ENCODE measurements at regions not wholly inside any gene's neighbourhood (a gene's known extent, or its start where the extent isn't known, plus 50 kb on each side); places are given as distances from the start of the nearest gene placed in this dataset.
"Not testable (repeated sequence)": the region's sequence is repeated elsewhere in the genome, so short reads cannot be mapped to it uniquely, and the experiment has no call there.

DNA sequence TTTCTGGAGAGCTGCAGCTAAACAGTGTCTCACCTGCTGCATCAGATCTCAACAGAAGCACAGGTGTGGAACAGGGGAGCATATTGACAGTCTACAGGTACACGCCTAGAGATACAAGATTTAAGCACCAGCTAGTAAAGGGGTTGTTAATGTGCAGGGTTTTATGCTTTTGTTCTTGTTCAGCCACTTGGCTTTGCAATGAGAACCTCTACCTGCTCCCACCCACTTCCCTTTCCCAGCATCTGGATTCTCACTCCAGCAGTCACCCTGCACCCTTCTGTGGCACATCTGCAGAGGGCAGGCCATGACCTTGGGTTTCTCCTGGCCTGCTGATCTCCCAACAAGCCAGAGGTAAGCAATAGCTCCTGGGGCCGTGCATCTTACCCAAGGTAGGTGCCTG, 446.6 kb downstream of the BUD13 start:
- no peak for DNase-seq

DNA sequence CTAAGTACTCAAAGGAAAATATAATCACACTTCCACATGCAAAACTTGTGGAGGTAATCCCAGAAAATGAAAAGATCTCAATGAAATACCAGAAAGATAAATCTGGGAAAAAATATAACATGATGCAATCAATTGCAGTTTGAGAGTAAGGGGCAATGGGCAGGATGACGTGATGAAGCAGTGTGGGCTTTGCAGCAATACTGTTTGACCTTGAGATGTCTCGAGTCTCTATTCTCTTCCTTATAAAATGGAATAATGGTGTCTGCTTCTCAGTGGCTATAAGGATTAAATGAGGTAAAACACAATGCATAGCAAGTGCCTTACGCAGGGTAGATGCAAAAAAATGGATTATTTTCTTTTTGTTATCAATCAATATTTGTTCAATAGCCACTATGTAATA, 447.5 kb downstream of the BUD13 start:
- DNase-seq: no peak

DNA sequence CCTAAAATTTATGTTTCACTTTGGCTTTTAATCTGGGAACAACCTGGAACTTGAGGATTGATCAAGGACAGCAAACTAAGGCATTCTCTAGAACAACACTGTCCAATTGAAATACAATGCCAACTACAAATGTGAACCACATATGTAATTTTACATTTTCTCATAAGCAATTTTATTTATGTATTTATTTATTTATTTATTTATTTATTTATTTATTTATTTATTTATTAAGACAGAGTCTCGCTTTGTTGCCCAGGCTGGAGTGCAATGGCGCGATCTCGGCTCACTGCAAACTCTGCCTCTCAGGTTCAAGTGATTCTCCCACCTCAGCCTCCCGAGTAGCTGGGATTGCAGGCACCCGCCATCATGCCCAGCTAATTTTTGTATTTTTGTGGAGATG, 448.7 kb downstream of the BUD13 start:
- not testable (repeated sequence) for DNase-seq

DNA sequence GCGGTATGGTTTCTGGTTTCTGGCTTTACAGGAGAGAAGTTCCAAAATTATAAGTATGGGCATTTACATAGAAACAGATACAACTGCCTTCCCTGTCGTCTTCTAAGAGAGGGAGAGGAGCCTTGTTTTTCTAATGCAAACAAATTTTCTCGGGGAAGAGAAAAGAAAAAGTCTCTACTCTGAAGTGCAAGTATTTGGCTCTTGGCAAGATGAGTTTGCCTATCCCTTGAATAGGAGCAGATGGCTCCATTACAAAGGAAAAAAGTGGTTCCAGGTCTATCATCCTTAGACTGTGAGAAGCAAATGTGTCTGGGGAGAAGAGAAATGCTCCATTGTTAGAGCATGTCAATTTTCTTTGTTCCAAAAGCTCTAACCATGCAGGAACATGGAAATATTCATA, 455.6 kb downstream of the BUD13 start:
- no peak for DNase-seq

DNA sequence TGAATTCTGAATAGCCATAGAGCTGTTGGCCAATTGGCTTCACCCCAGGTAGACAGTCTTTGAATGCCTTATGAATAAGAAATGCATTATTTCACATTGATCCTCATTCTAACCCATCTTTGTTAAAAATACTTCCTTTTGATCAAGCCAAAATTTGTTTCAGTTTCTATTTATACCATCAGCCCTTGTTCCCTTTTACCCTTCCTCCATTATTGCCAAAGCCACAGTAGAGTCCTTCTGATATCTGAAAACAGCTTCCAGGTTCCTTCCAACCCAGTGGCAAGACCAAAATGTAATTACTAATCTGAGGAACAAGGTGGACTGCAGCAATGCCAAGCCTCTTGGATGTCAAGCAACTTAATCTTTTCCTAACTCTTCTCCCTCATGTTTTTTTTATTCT, 458.8 kb downstream of the BUD13 start:
- DNase-seq: no peak

DNA sequence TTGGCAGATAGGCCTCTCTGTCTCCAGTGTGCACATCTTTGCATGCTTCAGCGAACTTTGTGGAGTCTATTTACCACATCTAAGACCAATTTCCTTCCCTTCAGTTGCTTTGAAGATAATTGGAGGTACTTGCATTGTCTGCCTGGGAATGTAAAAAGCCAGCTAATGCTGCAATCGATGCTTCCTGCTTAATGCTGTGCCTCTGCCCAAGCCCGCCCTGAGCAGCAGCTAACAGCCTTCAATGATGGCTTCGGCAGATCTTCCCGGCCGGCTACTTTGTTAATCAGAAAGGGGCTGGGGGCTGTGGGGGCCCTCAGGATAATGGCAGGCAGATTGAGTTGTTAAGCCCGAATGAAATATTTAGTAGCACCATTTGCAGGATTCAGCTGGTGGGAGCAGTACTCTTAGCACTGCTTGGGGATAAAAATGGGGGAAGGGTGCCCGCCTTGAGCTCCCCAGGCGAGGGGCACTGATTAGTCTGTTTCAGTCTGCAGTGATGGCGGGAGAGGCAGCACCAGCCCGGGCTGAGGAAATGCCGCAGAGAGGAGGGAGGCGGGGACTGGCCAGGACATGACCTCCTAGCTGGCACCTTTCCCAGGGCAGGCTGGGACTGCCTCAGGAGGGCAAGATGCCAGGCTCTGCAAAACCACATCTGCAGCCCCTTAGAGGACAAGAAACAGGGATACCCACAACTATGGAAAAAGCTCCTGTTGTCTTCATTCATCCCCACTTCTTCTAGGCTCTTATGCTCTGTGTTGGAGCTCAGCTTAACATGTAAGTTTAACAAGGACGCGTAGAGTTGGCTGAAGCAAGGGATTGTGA, 460.0 kb downstream of the BUD13 start:
- peak; percentile 94 for DNase-seq

DNA sequence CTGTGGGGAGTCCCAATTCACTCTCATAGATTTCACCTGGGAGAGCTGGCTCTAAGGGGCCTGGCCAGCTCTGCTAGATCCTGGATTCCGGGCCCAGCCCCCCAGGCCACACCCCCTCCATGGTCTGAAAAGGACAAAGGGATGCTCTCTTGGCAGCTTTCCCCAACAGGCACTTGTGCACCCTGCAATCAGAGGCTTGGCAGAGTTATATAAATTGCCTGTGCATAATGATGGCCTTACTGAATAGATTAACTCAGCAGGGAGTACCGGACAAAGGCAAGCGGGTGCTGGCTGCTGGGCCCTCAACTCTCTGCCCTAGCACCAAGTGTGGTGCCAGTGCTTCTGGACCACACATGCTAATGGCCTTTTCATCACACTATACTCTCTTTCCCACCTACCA, 461.6 kb downstream of the BUD13 start:
- DNase-seq: no peak

DNA sequence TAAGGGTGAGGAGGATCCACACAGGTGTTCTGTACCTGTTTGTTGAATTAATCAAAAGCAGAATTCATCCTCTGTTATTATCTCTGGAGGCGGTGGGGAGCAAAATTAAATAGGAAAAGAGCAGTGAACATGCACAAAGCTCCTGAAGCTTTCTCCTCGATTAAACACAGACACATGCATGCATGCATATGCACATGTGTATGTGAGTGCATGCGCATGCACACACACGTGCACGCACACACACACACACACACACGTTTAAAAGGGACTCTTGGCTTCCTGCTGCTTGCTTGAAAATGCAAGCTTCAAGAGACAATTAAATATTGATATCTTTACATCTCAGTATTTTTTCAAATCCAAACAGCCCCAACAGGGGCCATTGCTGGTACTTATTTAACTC, 462.1 kb downstream of the BUD13 start:
- DNase-seq: no peak

DNA sequence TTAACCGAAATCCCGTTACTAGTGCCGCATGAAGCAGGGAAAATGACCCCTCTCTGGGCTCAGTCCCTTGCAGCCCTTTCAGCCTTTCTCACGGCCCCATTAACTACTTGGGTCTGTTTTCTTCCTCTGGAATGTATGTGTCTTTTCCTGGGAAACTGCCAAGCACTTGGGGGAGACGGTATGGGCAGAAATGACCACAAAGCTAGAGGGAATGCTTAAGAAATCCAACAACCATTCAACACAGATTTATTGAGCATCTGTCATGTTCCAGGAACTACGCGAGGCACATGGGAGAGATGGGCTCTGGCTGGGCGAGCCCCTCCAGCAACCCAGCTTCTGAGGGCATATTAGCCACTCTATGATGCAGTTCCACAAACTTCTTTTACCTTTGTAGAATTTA, 462.6 kb downstream of the BUD13 start:
- DNase-seq: no peak

DNA sequence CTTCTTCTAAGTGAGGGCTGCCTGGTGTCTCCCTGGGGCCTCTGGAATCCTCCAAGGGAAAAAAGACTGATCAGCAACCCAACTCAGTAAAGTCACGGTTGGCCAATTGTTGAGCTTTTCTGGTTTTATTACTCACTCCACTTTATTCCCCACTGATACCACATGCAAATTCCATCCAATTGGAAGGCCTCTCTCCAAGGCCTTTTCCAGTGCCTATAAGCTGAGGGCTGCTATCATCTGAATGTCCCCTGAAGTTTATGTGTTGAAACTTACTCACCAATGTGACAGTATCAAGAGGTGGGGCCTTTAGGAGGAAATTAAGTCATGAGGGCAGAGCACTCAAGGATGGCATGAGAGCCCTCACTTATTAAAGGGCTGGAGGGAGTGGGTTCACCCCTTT, 463.3 kb downstream of the BUD13 start:
- DNase-seq: no peak

DNA sequence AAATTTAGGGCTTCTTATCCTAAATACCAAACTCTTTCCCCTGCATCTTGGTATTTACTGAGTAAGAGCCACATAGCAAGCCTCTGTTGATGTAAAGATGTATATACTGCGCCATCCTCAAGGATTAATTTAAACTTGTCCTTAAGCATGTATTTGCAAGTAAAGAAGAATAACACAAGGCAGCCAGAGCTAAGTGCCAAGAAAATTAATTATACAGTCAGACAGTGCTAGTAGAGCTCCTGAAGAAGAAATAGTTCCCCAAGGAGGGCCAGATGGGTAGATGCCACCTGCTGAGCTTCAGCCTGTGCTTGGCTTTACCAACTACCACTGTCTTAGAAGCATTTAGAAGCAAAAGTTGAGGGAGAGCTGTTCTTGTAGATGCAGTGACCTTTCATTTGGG, 470.0 kb downstream of the BUD13 start:
- DNase-seq: no peak

DNA sequence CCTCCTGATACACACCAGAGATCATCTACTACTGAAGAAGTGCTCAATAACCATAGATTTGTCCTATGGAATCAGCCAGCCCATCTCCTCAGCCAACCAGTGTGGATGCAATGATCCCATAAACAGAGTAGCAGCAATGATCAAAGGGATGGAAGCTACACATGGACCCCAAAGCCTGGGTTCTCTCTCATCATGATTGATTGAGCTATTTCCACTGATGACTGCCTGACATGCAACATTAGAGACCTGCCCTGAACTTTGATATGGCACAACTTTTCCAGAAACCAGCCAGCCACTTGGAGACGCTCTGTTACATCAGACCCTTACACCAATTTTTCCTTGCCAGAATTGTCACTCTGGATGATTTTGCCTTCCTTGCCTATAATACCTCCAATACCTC, 471.6 kb downstream of the BUD13 start:
- no peak for DNase-seq

DNA sequence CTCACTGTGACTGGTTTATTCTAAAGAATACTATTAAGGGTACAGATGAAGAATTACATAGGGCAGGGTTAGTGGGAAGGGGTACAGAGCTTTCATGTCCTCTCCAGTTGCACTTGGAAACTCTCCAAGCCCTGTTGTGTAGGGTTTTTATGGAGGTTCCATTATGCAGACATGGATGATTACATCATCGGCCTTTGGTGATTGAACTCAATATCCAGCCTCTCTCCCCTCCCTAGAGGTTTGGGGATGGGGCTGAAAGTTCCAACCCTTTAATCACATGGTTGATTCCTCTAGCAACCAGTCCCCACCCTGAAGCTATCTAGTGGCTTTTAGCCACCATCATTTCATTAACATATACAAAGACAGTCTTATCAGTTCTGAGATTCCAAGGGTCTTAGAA, 472.6 kb downstream of the BUD13 start:
- DNase-seq: no peak

DNA sequence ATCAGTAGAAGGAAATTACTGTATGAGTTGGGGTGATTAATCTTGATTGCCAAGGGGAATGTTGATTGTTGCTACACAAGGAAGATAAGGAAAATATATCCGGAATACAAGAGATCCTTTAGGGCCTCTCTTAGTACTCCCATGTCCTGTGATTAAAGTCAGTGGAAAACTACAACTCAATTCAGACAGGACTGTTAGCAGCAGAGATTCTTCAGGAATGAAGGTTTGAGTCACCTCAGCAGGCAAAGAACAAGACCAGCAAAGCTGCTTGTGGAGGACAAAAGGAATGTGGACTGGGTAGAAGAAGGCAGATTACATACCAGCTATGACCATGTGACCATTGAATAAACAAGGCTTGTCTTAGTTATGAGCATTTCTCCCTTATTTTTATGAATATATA, 478.2 kb downstream of the BUD13 start:
- DNase-seq: no peak

DNA sequence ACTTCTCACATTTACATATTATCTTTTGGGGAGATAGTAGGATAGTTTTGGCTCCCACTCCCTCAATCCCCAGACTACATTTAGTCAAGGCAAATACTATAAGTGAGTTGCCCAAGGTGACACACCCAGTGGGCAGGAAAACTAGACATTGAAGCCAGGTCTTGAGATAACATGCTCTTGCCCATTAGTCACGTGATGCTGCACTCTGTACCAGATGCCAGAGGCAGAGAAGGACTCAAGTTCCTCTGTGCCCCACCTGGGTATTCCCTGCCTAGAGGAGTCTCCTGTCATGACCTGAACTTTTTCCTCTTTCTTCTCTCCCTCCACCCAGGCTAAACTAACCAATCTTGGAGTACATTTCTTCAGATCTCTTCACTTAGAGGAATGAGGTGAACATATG, 484.9 kb downstream of the BUD13 start:
- DNase-seq: no peak

DNA sequence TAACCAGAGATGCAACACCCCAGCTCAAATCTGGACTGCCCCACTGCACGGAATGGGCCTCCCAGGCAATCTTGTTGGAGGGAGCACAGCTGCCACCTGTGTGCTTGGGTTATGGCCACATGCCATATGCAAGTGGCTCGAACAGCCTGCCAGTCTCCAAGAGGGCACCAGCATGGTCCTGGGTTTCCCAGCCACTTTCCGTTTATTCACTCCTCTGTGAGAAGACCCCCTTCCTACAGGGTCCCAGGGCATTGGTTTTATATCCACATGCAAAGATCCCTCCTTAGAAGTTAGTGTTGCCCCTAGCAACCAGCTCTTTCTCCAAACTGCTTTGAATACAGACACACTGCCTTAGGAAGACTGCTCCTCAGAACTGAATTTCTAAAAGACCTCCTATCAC, 487.8 kb downstream of the BUD13 start:
- no peak for DNase-seq

DNA sequence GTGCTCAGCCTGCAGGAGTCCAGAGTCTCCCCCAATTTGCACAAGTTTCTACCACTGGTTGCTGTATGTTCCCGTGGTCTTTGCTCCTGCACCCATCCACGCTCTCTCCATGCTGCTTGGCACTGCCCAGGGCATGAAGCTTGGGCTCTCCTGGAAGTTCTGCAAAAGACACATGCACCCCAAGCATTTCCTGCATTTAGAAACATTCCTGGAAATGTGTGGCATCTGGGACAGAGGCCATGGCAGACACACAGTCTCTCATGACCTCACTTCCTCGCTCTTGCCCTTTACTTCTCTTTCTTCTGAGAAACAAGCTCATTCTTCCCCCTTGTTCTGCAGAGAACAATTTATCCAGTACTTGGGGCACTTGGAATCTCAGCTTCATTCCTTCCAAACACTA, 489.5 kb downstream of the BUD13 start:
- no peak for DNase-seq

DNA sequence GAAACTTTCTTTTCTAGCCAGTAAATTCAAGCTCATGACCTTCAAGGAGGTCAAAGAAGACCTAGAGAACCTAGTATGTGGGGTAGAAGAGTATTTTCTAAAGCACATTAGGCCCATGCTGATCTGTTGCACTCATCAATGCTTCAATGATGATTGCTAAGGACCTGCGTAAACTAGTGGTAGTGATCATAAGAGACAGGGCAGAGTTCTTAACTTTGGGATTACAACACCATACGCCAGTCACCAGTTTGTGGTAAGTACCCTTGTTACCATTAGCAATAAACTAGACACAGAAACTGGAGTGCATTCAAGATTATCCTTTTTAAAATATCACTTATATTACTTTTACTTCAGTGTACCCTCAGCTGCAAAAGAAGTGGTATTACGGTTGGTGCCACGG, 490.3 kb downstream of the BUD13 start:
- DNase-seq: no peak

DNA sequence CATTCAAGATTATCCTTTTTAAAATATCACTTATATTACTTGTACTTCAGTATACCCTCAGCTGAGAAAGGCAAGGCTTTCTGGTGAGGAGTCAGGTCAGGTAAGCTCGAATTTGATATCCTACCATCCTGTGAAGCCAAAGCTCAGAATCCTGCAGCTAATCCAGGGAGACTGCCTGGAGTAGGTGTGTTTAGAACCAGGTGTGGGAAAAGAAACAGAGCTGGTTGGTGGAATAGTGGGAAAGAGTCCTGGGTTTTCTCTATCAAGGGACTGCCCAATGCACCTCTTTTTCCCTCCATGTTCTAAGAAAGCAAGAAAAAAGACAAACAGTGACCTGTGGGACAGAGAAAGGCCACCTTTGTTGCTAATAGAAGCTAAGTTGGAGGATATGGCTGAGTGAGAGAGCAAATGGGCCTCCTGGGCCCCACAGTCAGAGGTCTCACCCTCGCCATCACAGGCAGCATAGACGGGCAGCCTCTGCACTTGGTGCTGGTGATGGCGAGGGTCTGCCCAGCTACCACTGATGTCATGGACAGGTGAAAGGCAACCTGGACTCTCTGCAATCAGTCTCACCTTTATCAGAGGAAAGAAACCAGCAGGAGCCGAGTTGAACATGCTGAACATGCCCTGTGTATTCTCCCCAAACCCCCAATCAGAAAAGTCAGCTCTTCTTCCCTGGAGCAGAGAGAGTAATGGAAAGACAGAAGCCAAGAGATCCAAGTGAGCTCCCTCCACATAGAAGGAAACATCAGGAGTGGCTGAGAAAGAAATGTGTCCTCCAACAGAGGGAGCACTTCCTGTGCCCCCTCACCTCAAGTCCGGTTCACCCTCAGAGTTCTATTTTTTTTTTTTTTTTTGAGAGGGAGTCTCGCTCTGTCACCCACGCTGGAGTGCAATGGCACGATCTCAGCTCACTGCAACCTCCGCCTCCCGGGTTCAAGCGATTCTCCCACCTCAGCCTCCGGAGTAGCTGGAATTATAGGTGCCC, 491.3 kb downstream of the BUD13 start:
- DNase-seq: no peak

DNA sequence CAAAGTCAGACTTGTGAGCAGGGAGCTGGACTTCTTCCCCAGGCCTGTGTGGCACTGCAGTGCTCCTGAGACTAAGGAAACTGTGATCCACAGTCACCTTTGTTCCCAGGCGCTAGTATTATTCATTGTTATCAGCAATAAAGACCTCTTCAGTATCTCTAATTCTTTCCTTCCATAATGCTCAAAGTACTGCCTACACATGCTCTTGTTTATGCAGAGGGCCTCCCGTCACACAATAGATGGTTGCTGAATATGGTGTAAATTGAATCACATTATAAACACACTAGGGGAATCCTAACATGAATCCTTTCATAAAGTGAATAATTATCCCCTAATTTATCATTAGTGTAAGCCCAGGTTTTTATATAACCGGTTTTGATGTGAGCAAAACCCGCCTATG, 493.3 kb downstream of the BUD13 start:
- no peak for DNase-seq

DNA sequence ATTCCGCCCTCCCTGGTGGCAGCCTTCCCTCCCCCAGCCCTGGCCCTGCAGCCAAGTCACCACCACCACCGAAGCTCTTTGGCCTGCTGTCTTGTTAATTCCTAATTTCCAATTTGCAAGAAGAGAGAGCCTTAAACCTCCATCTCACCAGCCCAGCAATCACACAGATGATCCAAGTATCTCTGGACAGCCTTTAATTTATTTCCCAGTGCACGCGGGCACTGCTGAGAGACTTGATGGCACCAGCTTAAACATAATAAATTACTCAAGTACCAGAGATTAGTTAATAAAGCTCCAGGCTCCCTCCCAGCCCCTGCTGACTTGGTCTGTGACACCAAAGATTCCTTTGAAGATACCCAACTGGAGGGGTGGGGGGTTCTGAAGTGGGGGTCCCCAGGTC, 494.7 kb downstream of the BUD13 start:
- DNase-seq: no peak

DNA sequence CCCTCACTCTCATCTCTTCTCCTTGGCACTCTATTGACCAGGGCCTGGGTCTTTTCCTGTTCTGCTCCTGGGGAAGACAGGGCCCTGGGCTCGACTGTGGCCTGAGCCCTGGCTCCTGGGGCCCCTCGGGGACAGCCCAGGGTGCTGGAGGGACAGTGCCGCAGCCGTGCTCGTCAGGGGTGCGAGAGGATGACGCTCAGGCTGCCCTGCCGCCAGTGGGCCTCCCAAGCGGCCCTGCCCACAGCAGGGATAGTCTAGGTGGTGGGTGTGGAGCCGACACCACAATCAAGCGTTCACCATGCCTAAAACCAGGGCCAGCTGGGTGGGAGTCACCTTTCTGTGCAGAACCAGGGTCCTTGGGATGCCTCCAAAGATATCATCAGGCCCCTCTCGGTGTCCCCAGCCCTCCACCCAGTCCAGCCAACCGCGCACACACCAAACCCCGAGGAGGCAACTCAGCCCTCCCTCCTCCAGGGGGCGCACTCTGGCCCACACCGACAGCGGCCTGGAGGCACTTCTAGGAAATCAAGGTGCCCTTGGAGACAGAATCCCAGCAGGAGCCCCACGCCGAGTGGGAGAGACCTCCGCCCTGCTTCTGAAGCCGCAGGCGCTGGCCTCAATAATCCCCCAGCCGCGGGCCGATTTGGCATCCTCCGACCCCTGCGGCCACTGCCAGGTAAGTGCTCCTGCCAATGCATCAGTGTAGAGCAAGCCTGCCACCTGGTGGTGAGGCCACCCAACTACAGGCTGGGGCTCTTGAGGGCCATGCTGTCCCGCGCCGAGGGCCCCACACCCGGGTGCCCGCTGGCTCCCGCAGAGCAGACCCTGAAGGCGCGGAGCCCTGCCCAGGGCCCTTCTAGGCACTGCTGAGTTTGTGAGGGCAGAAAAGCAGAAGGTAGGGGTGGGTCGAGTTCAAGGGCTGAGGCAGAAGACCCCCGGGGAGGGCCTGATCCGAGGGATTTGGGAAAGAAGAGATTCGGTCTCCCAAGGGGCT, 496.4 kb downstream of the BUD13 start:
- DNase-seq: peak; percentile 85

DNA sequence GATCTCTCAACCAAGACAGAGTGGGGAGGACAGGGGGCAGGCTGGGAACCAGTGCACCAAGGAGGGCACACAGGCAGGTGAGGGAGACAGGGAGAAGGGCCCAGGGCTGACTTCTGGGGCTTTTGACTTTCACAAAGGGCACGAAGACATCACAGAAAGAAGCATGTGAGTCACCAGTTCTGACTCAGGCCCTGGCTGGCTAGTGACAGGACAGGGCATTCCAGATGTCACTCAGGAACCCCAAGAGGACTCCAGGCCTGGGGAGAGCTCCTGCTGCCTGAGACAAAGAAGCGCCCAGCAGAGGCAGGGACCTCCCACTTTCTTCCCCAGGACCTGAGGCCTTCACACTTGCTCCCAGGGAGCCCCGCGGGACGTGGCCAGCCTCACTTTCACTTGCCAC, 497.2 kb downstream of the BUD13 start:
- no peak for DNase-seq

Measured in RPMI8226 (cell line).